ENCODE measurements at regions not wholly inside any gene's neighbourhood (a gene's known extent, or its start where the extent isn't known, plus 50 kb on each side); places are given as distances from the start of the nearest gene placed in this dataset.

GRCh38 chr18:43904209-43904837, 627.0 kb upstream of the SYT4 start:
- Histone ChIP-seq H3K27ac (no peak overlapping the region), H3K4me2 (ENCODE audit: unreplicated experiment) (no peak overlapping the region), H3K27me3 (replicated peaks; ENCODE audit: insufficient read depth) (no peaks in the 10 kb centered on the region; the same call in 1 of the 2 replicates), H3K9ac (no peak overlapping the region), H2AFZ (no peak overlapping the region), H3K4me3 (no peak overlapping the region), H3K4me1 (ENCODE audit: insufficient read depth) (no peaks in the 10 kb centered on the region), H3K9me3 (ENCODE audit: low read depth) (no peaks in the 10 kb centered on the region), H3K79me2 (ENCODE audit: insufficient read depth) (no peaks in the 10 kb centered on the region), H3K9me2 (ENCODE audit: insufficient read depth) (no peaks in the 10 kb centered on the region), H3K36me3 (ENCODE audit: low read depth) (no peaks in the 10 kb centered on the region), H4K20me1 (ENCODE audit: insufficient read depth) (no peaks in the 10 kb centered on the region), H3F3A (ENCODE audit: insufficient read depth) (no peaks in the 10 kb centered on the region)
- TF ChIP-seq EZH2 (IDR thresholded peaks at IDR 0.05; ENCODE audit: insufficient read depth, poor library complexity, severe bottlenecking) (no peak), EZH2phosphoT487 (IDR thresholded peaks at IDR 0.05; ENCODE audit: insufficient read depth, low read depth) (no peak)
- WGBS, 2 experiments (ENCODE audit: low coverage in 1 of 2, low lambda C conversion rate in 2 of 2, missing lambda C conversion rate in 2 of 2) = 73 to 85% methylated on average over 1 of the region's 1 CpG
- no peak for DNase-seq
- in situ Hi-C loops (cut with MboI) = no loop called here

GRCh38 chr18:43914018-43914417, 636.7 kb upstream of the SYT4 start:
- Histone ChIP-seq H3K4me3 (no peak overlapping the region), H3F3A (ENCODE audit: insufficient read depth) (no peaks in the 10 kb centered on the region), H3K79me2 (ENCODE audit: insufficient read depth) (no peaks in the 10 kb centered on the region), H3K9me3 (ENCODE audit: low read depth) (no peaks in the 10 kb centered on the region), H2AFZ (no peak overlapping the region), H3K9ac (no peak overlapping the region), H3K36me3 (ENCODE audit: low read depth) (no peaks in the 10 kb centered on the region), H3K9me2 (ENCODE audit: insufficient read depth) (no peaks in the 10 kb centered on the region), H3K27me3 (replicated peaks; ENCODE audit: insufficient read depth) (peaks cover 7% of the 10 kb centered on the region; the same call in 1 of the 2 replicates), H3K27ac (no peak overlapping the region), H4K20me1 (ENCODE audit: insufficient read depth) (no peaks in the 10 kb centered on the region), H3K4me2 (ENCODE audit: unreplicated experiment) (no peak overlapping the region), H3K4me1 (ENCODE audit: insufficient read depth) (no peaks in the 10 kb centered on the region)
- DNase-seq = no peak
- WGBS, 2 experiments (ENCODE audit: low coverage in 1 of 2, low lambda C conversion rate in 2 of 2, missing lambda C conversion rate in 2 of 2) = 67 to 81% methylated on average over 2 of the region's 2 CpGs
- in situ Hi-C loops (cut with MboI) = no loop called here
- TF ChIP-seq EZH2 (IDR thresholded peaks at IDR 0.05; ENCODE audit: insufficient read depth, poor library complexity, severe bottlenecking) = no peak
- no peak for TF ChIP-seq EZH2phosphoT487 (IDR thresholded peaks at IDR 0.05; ENCODE audit: insufficient read depth, low read depth)

- no peaks in the 10 kb centered on the region for H3K4me1 ChIP-seq (ENCODE audit: insufficient read depth)
- H3K9me2 ChIP-seq (ENCODE audit: insufficient read depth) = no peaks in the 10 kb centered on the region
- no peak overlapping the region for H3K9ac ChIP-seq
- H3K27me3 ChIP-seq (replicated peaks; ENCODE audit: insufficient read depth) = peaks cover 7% of the 10 kb centered on the region; the same call in 1 of the 2 replicates
- no peak overlapping the region for H3K4me2 ChIP-seq (ENCODE audit: unreplicated experiment)
- no peak for DNase-seq
- no peaks in the 10 kb centered on the region for H3K9me3 ChIP-seq (ENCODE audit: low read depth)
- H3K36me3 ChIP-seq (ENCODE audit: low read depth) = no peaks in the 10 kb centered on the region
- TF ChIP-seq EZH2 (IDR thresholded peaks at IDR 0.05; ENCODE audit: insufficient read depth, poor library complexity, severe bottlenecking) (no peak), EZH2phosphoT487 (IDR thresholded peaks at IDR 0.05; ENCODE audit: insufficient read depth, low read depth) (no peak)
- H3K79me2 ChIP-seq (ENCODE audit: insufficient read depth) = no peaks in the 10 kb centered on the region
- H3F3A ChIP-seq (ENCODE audit: insufficient read depth) = no peaks in the 10 kb centered on the region
- no peak overlapping the region for H3K4me3 ChIP-seq
- H4K20me1 ChIP-seq (ENCODE audit: insufficient read depth) = no peaks in the 10 kb centered on the region
- in situ Hi-C loops (cut with MboI) = no loop called here
- no peak overlapping the region for H2AFZ ChIP-seq
- 80 to 81% methylated on average over 3 of the region's 3 CpGs for WGBS, 2 experiments (ENCODE audit: low coverage in 1 of 2, low lambda C conversion rate in 2 of 2, missing lambda C conversion rate in 2 of 2)
- H3K27ac ChIP-seq = no peak overlapping the region
These were observed 639.7 kb upstream of the SYT4 start for GRCh38 chr18:43916984-43917383.

DNA sequence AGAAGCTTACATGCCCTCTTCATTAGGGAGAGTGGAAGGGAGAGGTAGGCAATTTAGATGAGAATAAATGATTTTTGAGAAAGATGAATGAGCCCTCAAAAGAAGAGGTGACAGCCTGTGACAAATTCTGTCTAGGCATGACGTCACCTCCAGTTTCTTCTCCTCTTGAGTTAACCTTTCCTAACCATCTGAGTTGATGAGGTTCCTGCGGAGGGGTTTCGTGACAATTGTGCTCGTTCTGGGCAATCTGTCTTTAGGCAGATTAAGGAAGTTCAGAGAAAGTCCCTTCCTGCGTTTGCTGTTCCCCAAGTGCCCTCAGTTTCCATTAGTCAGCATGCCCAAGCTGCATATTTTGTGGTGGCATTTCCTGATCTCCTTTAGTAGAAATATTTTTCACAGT, 640.2 kb upstream of the SYT4 start:
- H3K9ac ChIP-seq = no peak overlapping the region
- H3K4me1 ChIP-seq (ENCODE audit: insufficient read depth) = no peaks in the 10 kb centered on the region
- no peak overlapping the region for H2AFZ ChIP-seq
- no peaks in the 10 kb centered on the region for H3F3A ChIP-seq (ENCODE audit: insufficient read depth)
- WGBS, 2 experiments (ENCODE audit: low coverage in 1 of 2, low lambda C conversion rate in 2 of 2, missing lambda C conversion rate in 2 of 2) = 79 to 83% methylated on average over 5 of the region's 5 CpGs
- no peak overlapping the region for H3K4me2 ChIP-seq (ENCODE audit: unreplicated experiment)
- peaks cover 7% of the 10 kb centered on the region; the same call in 1 of the 2 replicates for H3K27me3 ChIP-seq (replicated peaks; ENCODE audit: insufficient read depth)
- no peak for TF ChIP-seq EZH2 (IDR thresholded peaks at IDR 0.05; ENCODE audit: insufficient read depth, poor library complexity, severe bottlenecking)
- TF ChIP-seq EZH2phosphoT487 (IDR thresholded peaks at IDR 0.05; ENCODE audit: insufficient read depth, low read depth) = no peak
- no peak overlapping the region for H3K27ac ChIP-seq
- H3K9me2 ChIP-seq (ENCODE audit: insufficient read depth) = no peaks in the 10 kb centered on the region
- in situ Hi-C loops (cut with MboI) = no loop called here
- DNase-seq = no peak
- H3K79me2 ChIP-seq (ENCODE audit: insufficient read depth) = no peaks in the 10 kb centered on the region
- no peaks in the 10 kb centered on the region for H4K20me1 ChIP-seq (ENCODE audit: insufficient read depth)
- H3K4me3 ChIP-seq = no peak overlapping the region
- H3K36me3 ChIP-seq (ENCODE audit: low read depth) = no peaks in the 10 kb centered on the region
- no peaks in the 10 kb centered on the region for H3K9me3 ChIP-seq (ENCODE audit: low read depth)

- no peak overlapping the region for H3K4me3 ChIP-seq
- H4K20me1 ChIP-seq (ENCODE audit: insufficient read depth) = no peaks in the 10 kb centered on the region
- H3K4me2 ChIP-seq (ENCODE audit: unreplicated experiment) = no peak overlapping the region
- H3K79me2 ChIP-seq (ENCODE audit: insufficient read depth) = no peaks in the 10 kb centered on the region
- no peak overlapping the region for H3K27ac ChIP-seq
- TF ChIP-seq EZH2phosphoT487 (IDR thresholded peaks at IDR 0.05; ENCODE audit: insufficient read depth, low read depth) (no peak), EZH2 (IDR thresholded peaks at IDR 0.05; ENCODE audit: insufficient read depth, poor library complexity, severe bottlenecking) (no peak)
- H3K9me2 ChIP-seq (ENCODE audit: insufficient read depth) = no peaks in the 10 kb centered on the region
- no peak overlapping the region for H3K9ac ChIP-seq
- H3K9me3 ChIP-seq (ENCODE audit: low read depth) = no peaks in the 10 kb centered on the region
- H3K4me1 ChIP-seq (ENCODE audit: insufficient read depth) = no peaks in the 10 kb centered on the region
- no peak for DNase-seq
- H3K36me3 ChIP-seq (ENCODE audit: low read depth) = no peaks in the 10 kb centered on the region
- no peak overlapping the region for H2AFZ ChIP-seq
- no peaks in the 10 kb centered on the region for H3F3A ChIP-seq (ENCODE audit: insufficient read depth)
- no peaks in the 10 kb centered on the region for H3K27me3 ChIP-seq (replicated peaks; ENCODE audit: insufficient read depth)
- in situ Hi-C loops (cut with MboI) = no loop called here
These were observed 642.3 kb upstream of the SYT4 start for GRCh38 chr18:43919551-43919950.
